Mesendoderm (in vitro differentiated cells): ENCODE measurements at regions not wholly inside any gene's neighbourhood (a gene's known extent, or its start where the extent isn't known, plus 50 kb on each side); places are given as distances from the start of the nearest gene placed in this dataset.
"Not testable (repeated sequence)": the region's sequence is repeated elsewhere in the genome, so short reads cannot be mapped to it uniquely, and the experiment has no call there.

ENCODE experiments used
- DNase-seq: peaks from one replicate; pipeline ENCODE4 v3.0.0; 2013
- H2AK5ac ChIP-seq: 2 replicates; pipeline ENCODE4 v1.6.1; 2013; ENCODE audit warnings: low read length, inconsistent platforms
- H2BK120ac ChIP-seq: 2 replicates; pipeline ENCODE4 v1.6.1; 2013; ENCODE audit warnings: low read depth, mild to moderate bottlenecking, low read length, moderate library complexity, mixed read lengths
- H2BK15ac ChIP-seq: replicated peaks from 2 replicates; pipeline ENCODE4 v1.6.1; 2013; ENCODE audit warnings: low read depth, mild to moderate bottlenecking, moderate library complexity
- H2BK5ac ChIP-seq: 2 replicates; pipeline ENCODE4 v1.6.1; 2013; ENCODE audit warnings: low read length, inconsistent platforms
- H3K18ac ChIP-seq: 2 replicates; pipeline ENCODE4 v1.6.1; 2013; ENCODE audit warnings: mild to moderate bottlenecking, low read length, mixed read lengths
- H3K23ac ChIP-seq: one replicate; pipeline ENCODE4 v1.6.1; 2013; ENCODE audit warnings: low read length
- H3K27ac ChIP-seq: 2 replicates; pipeline ENCODE4 v1.5.1; 2013; ENCODE audit warnings: low read depth, mild to moderate bottlenecking, inconsistent platforms, low read length, moderate library complexity
- H3K27me3 ChIP-seq: 2 replicates; pipeline ENCODE4 v1.6.1; 2013; ENCODE audit warnings: low read length, control low read depth, mild to moderate bottlenecking, inconsistent platforms; ENCODE audit not compliant: insufficient read depth, poor library complexity
- H3K36me3 ChIP-seq: 2 replicates; pipeline ENCODE4 v1.6.1; 2013; ENCODE audit warnings: low read length, inconsistent platforms; ENCODE audit not compliant: control insufficient read depth, insufficient read depth
- H3K4ac ChIP-seq: one replicate; pipeline ENCODE4 v1.6.1; 2013; ENCODE audit warnings: low read depth, mild to moderate bottlenecking, low read length, moderate library complexity
- H3K4me1 ChIP-seq: 2 replicates; pipeline ENCODE4 v1.6.1; 2013; ENCODE audit warnings: low read depth, low read length, inconsistent platforms; ENCODE audit not compliant: control insufficient read depth
- H3K4me2 ChIP-seq: 2 replicates; pipeline ENCODE4 v1.6.1; 2013; ENCODE audit warnings: low read length
- H3K4me3 ChIP-seq: 2 replicates; pipeline ENCODE4 v1.5.1; 2013; ENCODE audit warnings: mild to moderate bottlenecking, low read length
- H3K56ac ChIP-seq: one replicate; pipeline ENCODE4 v1.6.1; 2013; ENCODE audit warnings: low read length
- H3K79me1 ChIP-seq: 2 replicates; pipeline ENCODE4 v1.6.1; 2013; ENCODE audit warnings: low read length, inconsistent platforms
- H3K79me2 ChIP-seq: 2 replicates; pipeline ENCODE4 v1.6.1; 2013; ENCODE audit warnings: mild to moderate bottlenecking, low read length; ENCODE audit not compliant: control insufficient read depth, insufficient read depth
- H3K9ac ChIP-seq: 2 replicates; pipeline ENCODE4 v1.6.1; 2013; ENCODE audit warnings: low read length, inconsistent platforms
- H4K5ac ChIP-seq: one replicate; pipeline ENCODE4 v1.6.1; 2013; ENCODE audit warnings: low read length
- H4K8ac ChIP-seq: one replicate; pipeline ENCODE4 v1.6.1; 2013; ENCODE audit warnings: low read depth, mild to moderate bottlenecking, control low read depth, low read length, moderate library complexity
- WGBS: extraction: QIAGEN DNeasy Blood & Tissue Kit; methylation state at CpG from one replicate; pipeline ENCODE4 v1.1.7; 2013; ENCODE audit warnings: low lambda C conversion rate, missing lambda C conversion rate; ENCODE audit not compliant: insufficient coverage; ENCODE audit errors: extremely low coverage; 5-methylcytosine and 5-hydroxymethylcytosine counted together

- not testable (repeated sequence) for H3K79me2 ChIP-seq, H3K9ac ChIP-seq, H3K27ac ChIP-seq, H3K36me3 ChIP-seq, H3K79me1 ChIP-seq, H3K4ac ChIP-seq, H3K4me3 ChIP-seq, H2AK5ac ChIP-seq, H3K27me3 ChIP-seq, H2BK120ac ChIP-seq, DNase-seq, H3K4me2 ChIP-seq, H2BK5ac ChIP-seq, H3K18ac ChIP-seq, H2BK15ac ChIP-seq, H3K23ac ChIP-seq, H4K8ac ChIP-seq, H4K5ac ChIP-seq, H3K56ac ChIP-seq, H3K4me1 ChIP-seq
- WGBS = no CpG with 5 or more reads among the region's 2 CpGs
Observed at GRCh38 chr1:102109493-102109892, 112.8 kb upstream of the OLFM3 start.

- Histone ChIP-seq H4K5ac (no peak overlapping the region), H3K27me3 (no peaks in the 10 kb centered on the region), H3K56ac (no peak overlapping the region), H3K79me2 (no peaks in the 10 kb centered on the region), H3K27ac (no peak overlapping the region), H2BK15ac (no peak overlapping the region), H3K9ac (no peak overlapping the region), H4K8ac (no peak overlapping the region), H3K23ac (no peak overlapping the region), H3K4me1 (no peaks in the 10 kb centered on the region), H2BK5ac (no peak overlapping the region), H3K18ac (peak overlapping the region; percentile 75), H3K4me2 (no peak overlapping the region), H3K36me3 (no peaks in the 10 kb centered on the region), H3K4me3 (no peak overlapping the region), H3K79me1 (no peaks in the 10 kb centered on the region), H2AK5ac (no peak overlapping the region), H3K4ac (no peak overlapping the region), H2BK120ac (no peak overlapping the region)
- WGBS = no CpG with 5 or more reads among the region's 3 CpGs
- peak; percentile 21 for DNase-seq
Observed at GRCh38 chr1:102107441-102107840, 110.7 kb upstream of the OLFM3 start.

GRCh38 chr1:102105931-102106550 is 109.3 kb upstream of the OLFM3 start:
- no peak overlapping the region for H3K9ac ChIP-seq
- peaks cover 2% of the 10 kb centered on the region for H3K4me1 ChIP-seq
- H3K4me3 ChIP-seq = no peak overlapping the region
- DNase-seq = peak; percentile 39
- no peak overlapping the region for H3K27ac ChIP-seq
- H3K79me2 ChIP-seq = no peaks in the 10 kb centered on the region
- H2BK15ac ChIP-seq = no peak overlapping the region
- H3K4me2 ChIP-seq = no peak overlapping the region
- no peak overlapping the region for H3K23ac ChIP-seq
- no peak overlapping the region for H4K5ac ChIP-seq
- H3K79me1 ChIP-seq = no peaks in the 10 kb centered on the region
- no CpG with 5 or more reads among the region's 3 CpGs for WGBS
- H4K8ac ChIP-seq = no peak overlapping the region
- H3K36me3 ChIP-seq = no peaks in the 10 kb centered on the region
- no peak overlapping the region for H2BK5ac ChIP-seq
- no peak overlapping the region for H3K56ac ChIP-seq
- H2AK5ac ChIP-seq = no peak overlapping the region
- no peak overlapping the region for H2BK120ac ChIP-seq
- H3K18ac ChIP-seq = no peak overlapping the region
- no peak overlapping the region for H3K4ac ChIP-seq
- no peaks in the 10 kb centered on the region for H3K27me3 ChIP-seq

GRCh38 chr1:102103646-102104045 is 106.9 kb upstream of the OLFM3 start:
- Histone ChIP-seq H2BK15ac (no peak overlapping the region), H3K27me3 (no peaks in the 10 kb centered on the region), H2AK5ac (no peak overlapping the region), H3K18ac (no peak overlapping the region), H3K27ac (no peak overlapping the region), H3K79me2 (no peaks in the 10 kb centered on the region), H3K56ac (no peak overlapping the region), H3K23ac (no peak overlapping the region), H3K36me3 (no peaks in the 10 kb centered on the region), H3K4me2 (no peak overlapping the region), H3K9ac (no peak overlapping the region), H2BK5ac (no peak overlapping the region), H3K4me3 (no peak overlapping the region), H2BK120ac (no peak overlapping the region), H3K79me1 (no peaks in the 10 kb centered on the region), H4K8ac (no peak overlapping the region), H3K4me1 (peaks cover 2% of the 10 kb centered on the region), H3K4ac (no peak overlapping the region), H4K5ac (no peak overlapping the region)
- no peak for DNase-seq
- no CpG with 5 or more reads among the region's 4 CpGs for whole genome bisulfite sequencing

- no peak overlapping the region for H3K4ac ChIP-seq
- no CpG with 5 or more reads among the region's 3 CpGs for WGBS
- no peak overlapping the region for H3K9ac ChIP-seq
- peaks cover 2% of the 10 kb centered on the region for H3K4me1 ChIP-seq
- no peak overlapping the region for H2AK5ac ChIP-seq
- peak overlapping the region; percentile 61 for H2BK5ac ChIP-seq
- H3K4me2 ChIP-seq = no peak overlapping the region
- H3K27me3 ChIP-seq = no peaks in the 10 kb centered on the region
- H4K8ac ChIP-seq = no peak overlapping the region
- H3K4me3 ChIP-seq = no peak overlapping the region
- H3K18ac ChIP-seq = no peak overlapping the region
- H3K23ac ChIP-seq = no peak overlapping the region
- H3K27ac ChIP-seq = no peak overlapping the region
- H3K79me1 ChIP-seq = no peaks in the 10 kb centered on the region
- no peaks in the 10 kb centered on the region for H3K36me3 ChIP-seq
- peak; percentile 64 for DNase-seq
- H2BK120ac ChIP-seq = no peak overlapping the region
- H4K5ac ChIP-seq = no peak overlapping the region
- no peak overlapping the region for H2BK15ac ChIP-seq
- H3K79me2 ChIP-seq = no peaks in the 10 kb centered on the region
- H3K56ac ChIP-seq = peak overlapping the region; percentile 51
Observed at GRCh38 chr1:102102276-102102780, 105.6 kb upstream of the OLFM3 start.

- H3K36me3 ChIP-seq = no peaks in the 10 kb centered on the region
- no peak overlapping the region for H2BK15ac ChIP-seq
- no peak overlapping the region for H3K4ac ChIP-seq
- H3K79me1 ChIP-seq = no peaks in the 10 kb centered on the region
- no peak overlapping the region for H2BK120ac ChIP-seq
- H2BK5ac ChIP-seq = no peak overlapping the region
- H2AK5ac ChIP-seq = no peak overlapping the region
- no peak overlapping the region for H3K4me2 ChIP-seq
- no peak for DNase-seq
- H3K79me2 ChIP-seq = no peaks in the 10 kb centered on the region
- H4K8ac ChIP-seq = no peak overlapping the region
- no peak overlapping the region for H3K27ac ChIP-seq
- H3K27me3 ChIP-seq = no peaks in the 10 kb centered on the region
- peaks cover 2% of the 10 kb centered on the region for H3K4me1 ChIP-seq
- H3K9ac ChIP-seq = no peak overlapping the region
- no peak overlapping the region for H3K4me3 ChIP-seq
- H3K23ac ChIP-seq = no peak overlapping the region
- H4K5ac ChIP-seq = no peak overlapping the region
- no peak overlapping the region for H3K18ac ChIP-seq
- H3K56ac ChIP-seq = no peak overlapping the region
Observed at GRCh38 chr1:102100666-102101065, 103.9 kb upstream of the OLFM3 start.
